ENCODE measurements at regions not wholly inside any gene's neighbourhood (a gene's known extent, or its start where the extent isn't known, plus 50 kb on each side); places are given as distances from the start of the nearest gene placed in this dataset.

DNA sequence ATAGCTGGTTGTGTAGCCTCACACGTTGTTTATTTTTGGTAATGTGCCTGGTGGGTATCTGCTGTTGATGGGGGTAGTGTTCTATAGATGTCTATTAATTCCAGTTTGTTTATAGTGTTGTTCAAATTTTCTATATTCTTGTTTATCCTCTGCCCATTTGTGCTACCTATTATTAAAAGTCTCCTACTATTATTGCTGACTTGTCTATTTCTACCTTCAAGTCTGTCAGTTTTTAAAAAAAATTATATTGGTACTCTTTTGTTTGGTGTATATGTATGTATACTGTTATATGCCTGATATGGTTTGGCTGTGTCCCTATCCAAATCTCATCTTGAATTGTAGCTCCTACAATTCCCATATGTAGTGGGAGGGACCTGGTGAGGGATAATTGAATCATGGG lies 578.6 kb downstream of the PCDH7 start:
- no peak for DNase-seq

- no peak for DNase-seq
These were observed 586.9 kb downstream of the PCDH7 start for GRCh38 chr4:31307029-31307428.

DNA sequence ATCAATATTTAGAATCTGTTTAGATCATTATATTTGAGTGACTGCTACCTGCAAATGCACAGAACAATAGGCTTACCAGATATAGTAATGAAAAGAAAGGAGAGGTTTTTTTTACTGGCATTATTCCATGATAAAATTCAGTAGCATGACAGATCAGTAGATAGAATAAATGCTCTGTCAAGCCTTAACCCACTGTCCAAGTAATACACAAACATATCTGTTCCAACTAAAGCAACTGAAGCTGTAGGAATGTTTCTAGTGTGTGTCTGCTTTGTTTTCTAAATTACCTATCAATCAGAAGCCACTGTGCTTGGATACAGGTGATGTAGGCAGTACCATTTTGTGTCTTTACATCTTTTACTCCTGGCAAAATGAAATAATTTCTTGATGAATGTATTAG lies 604.6 kb downstream of the PCDH7 start:
- no peak for DNase-seq

- no peak for DNase-seq
These were observed 605.1 kb downstream of the PCDH7 start for GRCh38 chr4:31325300-31325699.

DNA sequence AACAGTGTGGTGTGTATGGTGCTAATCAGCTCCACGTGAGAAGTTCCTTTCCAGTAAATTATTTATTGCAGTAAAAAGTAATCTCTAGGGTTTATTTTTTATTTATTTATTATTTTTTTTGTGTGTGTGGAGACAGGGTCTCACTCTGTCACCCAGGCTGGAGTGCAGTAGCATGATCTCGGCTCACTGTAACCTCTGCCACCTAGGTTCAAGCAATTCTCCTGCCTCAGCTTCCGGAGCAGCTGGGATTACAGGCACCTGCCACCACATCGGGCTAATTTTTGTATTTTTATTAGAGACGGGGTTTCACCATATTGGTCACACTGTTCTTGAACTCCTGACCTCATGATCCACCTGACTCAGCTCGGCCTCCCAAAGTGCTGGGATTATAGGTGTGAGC lies 606.9 kb downstream of the PCDH7 start:
- DNase-seq: no peak

DNA sequence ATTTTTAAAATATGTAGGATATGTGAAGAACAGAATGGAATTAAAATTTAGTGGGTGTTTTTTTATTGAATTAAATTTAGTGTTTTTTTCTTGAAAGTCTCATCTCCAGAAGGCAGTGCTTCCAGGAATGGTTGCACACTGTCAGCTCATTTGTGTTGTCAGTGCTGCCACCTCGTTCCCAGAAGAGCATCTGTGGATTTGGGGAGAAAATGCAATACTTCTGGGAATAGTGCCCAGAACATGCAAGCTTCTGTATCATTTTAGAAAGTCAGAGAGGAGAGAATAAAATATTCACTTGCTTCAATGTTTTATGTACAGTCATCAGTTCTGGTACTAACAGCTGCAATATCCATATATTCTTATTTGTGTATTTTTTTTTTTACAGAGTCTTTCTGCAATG lies 608.8 kb downstream of the PCDH7 start:
- no peak for DNase-seq

DNA sequence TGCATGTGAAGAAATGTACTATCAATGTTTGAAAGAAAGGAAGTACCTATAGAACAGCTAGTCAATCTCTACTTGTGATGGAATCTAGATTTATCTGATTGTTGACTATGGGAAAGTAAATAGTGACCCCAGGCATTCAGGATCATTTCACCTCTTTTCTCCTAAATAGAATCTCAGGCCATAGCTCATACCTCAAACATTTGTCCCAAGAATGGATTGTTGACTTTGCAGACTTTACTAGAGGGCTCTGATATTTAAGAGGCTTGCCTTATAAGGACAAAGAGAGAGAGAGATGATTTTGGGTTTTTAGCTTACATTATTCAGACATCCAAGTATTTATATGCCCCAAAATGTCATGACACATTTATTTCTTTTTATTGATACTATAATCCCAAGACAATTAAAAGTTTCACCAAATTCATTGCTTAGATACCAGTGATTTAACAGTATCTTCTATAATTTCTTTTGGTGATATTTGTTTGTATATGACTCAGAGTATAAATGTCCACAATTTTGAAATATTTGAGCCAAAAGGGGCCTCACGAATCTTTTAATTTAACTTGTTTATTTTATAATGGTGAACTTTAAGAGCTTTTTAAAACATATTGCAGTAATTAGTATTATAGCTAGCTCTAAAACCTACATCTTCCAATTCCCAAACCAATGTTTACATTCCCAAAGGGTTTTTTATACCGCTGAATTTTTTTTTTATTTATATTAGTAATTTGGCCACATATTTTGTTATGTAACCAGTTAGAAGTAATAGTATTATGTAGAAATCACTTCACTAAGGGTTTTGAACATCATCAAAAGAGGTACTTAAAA lies 614.1 kb downstream of the PCDH7 start:
- no peak for DNase-seq

- DNase-seq: no peak
These were observed 617.8 kb downstream of the PCDH7 start for GRCh38 chr4:31338000-31338399.

DNA sequence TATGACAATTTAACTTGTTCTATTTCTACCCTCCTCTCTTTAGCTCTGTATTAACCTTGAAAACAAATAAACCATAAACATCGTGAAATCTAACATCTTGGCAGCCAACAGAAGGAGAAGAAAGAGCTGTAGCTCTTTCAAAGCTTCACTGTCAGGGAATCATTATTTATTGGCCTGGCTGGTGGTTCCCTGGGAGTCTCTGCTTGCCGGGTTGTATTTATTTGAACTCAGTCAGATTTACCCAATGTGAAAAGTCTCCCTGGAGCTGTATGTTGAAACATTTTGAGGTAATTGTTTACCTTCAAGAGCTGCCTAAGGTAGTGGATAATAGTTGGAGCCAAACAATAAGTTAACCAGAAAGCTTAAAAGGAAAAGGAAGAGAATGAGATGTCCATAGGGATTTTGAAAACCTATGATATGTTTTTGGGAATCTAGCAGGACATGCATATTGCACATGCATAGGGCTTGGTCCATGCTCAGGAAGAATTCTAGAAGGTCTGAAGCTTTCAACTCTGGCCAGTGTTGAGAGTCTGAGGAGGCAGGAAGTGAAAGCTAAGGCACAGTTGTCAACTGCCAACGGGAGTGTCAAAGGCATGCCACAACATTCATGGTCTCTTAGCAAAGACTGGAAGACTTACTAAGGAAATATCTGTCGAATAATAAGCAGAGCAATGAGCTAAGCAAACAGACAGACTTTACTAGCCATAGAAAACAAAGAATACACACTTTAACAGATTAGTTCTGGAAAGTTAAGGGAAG lies 621.6 kb downstream of the PCDH7 start:
- DNase-seq: no peak

GRCh38 chr4:31343061-31343460 lies 622.9 kb downstream of the PCDH7 start:
- DNase-seq: no peak

GRCh38 chr4:31349907-31350306 lies 629.7 kb downstream of the PCDH7 start:
- no peak for DNase-seq

GRCh38 chr4:31351695-31352094 lies 631.5 kb downstream of the PCDH7 start:
- no peak for DNase-seq

- no peak for DNase-seq
These were observed 636.7 kb downstream of the PCDH7 start for GRCh38 chr4:31356839-31357238.

DNA sequence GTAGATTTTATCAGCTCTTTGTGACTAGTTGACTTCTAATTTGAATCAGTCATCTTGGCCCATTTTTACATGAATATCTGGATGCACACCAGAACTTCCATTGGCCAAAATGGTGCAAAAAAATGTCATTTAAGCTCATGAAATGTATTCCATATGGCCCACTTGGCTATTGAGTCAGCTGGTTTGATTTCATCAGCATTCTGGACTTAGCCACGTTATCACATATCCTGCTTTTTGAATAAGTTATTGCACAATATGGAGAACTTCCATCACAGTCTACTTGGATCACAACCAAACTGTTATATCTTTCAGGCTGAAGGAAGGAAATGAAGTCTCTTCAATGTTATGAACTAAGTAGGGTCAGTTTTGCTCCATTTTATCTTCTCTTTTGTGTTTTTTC lies 640.6 kb downstream of the PCDH7 start:
- no peak for DNase-seq

DNA sequence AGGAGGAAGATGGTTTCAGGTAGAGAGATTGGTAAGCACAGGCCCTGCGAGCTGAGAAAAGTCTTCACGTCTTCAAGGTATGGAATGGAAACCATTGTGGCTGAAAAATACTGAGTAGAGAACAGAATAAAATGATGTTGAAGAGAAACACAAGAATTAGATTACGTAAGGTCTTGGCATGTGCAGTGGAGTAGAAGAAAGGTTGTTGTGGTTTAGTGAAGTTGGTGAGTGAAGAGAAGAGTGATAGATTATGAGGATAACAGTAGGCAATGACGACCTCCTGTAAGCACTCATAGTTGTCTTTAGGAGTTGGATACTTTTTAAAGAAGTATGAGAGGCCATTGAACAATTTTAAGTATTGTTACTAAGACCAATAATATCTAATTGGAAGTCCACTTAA lies 642.6 kb downstream of the PCDH7 start:
- DNase-seq: no peak

GRCh38 chr4:31365006-31365690 lies 645.0 kb downstream of the PCDH7 start:
- no peak for DNase-seq

DNA sequence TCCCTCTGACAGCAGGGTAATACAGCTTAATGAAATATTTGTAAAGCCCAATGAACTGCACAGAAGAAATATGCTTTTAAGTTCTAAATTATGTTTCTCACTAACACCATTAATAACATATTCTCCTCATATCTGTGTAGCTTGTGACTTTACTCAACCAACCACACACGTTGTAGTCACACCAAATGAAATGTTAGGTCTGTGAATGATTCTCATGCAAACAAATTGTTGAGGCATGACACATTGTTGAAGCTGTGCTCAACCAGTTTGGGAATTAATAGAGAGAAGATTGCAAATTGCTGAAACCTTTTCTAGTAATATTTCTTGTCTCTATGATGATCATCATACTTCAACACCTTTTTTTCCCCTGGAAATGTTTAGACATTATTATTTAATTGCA lies 645.9 kb downstream of the PCDH7 start:
- no peak for DNase-seq

DNA sequence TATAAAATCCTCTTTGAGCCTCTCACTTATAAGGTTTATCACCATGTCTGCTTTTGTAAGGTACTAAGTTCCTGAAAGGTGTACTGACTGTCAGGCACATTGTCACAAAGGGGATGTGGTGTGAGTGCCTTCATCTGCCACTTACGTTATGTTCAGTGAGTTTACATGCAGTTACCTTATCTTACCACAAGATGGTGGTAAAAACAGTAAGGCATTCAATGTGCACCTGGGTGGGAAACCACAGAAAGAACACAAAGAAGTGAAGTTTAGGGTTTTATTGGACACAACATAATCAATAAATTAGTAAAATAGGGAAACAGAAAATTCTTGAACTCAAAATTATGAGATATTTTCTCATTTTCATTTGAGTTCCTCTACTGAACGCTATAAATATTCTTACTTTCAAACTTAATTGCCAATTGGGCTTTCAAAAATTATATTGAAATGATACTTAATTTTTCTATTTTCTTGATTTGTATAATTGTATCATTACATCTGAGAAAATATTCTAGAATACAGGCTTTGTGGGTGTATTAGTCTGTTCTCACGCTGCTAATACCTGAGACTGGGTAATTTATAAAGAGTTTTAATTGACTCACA lies 650.8 kb downstream of the PCDH7 start:
- no peak for DNase-seq

- no peak for DNase-seq
These were observed 654.2 kb downstream of the PCDH7 start for GRCh38 chr4:31374256-31374960.

- DNase-seq: no peak
These were observed 655.8 kb downstream of the PCDH7 start for GRCh38 chr4:31375936-31376335.

DNA sequence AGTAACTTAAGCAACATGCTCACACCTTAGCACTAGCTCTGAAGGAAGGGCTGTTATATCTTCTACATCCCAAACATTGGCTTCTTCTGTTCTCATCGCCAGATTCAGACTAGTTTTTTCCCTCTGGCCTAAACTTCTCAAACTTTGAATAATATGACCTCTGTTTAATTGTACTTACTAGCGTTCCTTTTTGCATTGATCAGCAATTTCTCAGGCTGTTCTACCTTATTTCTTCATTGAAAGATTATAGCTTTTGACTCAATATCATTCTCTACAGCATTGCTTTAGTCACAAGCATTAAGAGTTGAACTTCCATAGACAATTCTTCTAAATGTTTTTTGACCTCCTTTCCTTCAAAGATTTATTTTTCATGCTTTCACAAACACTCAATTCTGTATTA lies 659.2 kb downstream of the PCDH7 start:
- DNase-seq: no peak

DNA sequence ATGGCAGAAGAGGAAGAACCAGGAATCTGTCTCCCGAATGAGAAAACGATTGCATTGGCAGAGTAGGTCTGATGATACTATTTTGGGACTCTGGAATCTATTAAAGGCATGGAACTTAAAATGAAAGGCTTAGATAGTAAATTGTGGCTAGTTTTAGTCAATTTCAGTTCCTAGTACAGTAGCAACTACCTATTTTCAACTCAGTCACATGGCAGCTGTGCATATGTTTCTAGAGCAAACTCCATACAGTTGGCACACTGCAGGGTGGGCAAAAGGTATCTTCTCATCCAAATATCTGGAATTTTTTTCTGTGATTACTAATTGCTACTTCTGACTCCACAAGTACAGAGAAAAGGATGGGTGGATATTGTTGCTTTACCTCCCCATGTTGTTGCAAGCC lies 663.6 kb downstream of the PCDH7 start:
- no peak for DNase-seq

- DNase-seq: no peak
These were observed 670.7 kb downstream of the PCDH7 start for GRCh38 chr4:31390849-31391248.

Data from NCI-H774 (cell line).